Kidney (tissue), 13 donors: ENCODE measurements at regions not wholly inside any gene's neighbourhood (a gene's known extent, or its start where the extent isn't known, plus 50 kb on each side); places are given as distances from the start of the nearest gene placed in this dataset.

Experiments
- DNase-seq, 5 donors: peaks; one replicate each; pipeline ENCODE4 v3.0.0-alpha.2; 2013 to 2020
- FAIRE-seq: peaks from 2 replicates; lab custom pipeline; 2012; peaks lifted over from hg19 to GRCh38; lab: Jason Lieb, UNC
- H3K27ac ChIP-seq, 2 donors: one replicate each; pipeline ENCODE4 v1.7.0; 2013; ENCODE audit warnings: low read depth in 2 of 2, low read length in 2 of 2, inconsistent platforms in 1 of 2
- H3K27me3 ChIP-seq: one replicate; pipeline ENCODE4 v1.7.1; 2013; ENCODE audit warnings: low read length, inconsistent platforms; ENCODE audit not compliant: control insufficient read depth, insufficient read depth
- H3K36me3 ChIP-seq, 3 donors: one replicate each; pipeline versions ENCODE4 v1.7.0 to v1.7.1; 2013; ENCODE audit warnings: low read length in 3 of 3, control low read depth in 1 of 3, inconsistent platforms in 1 of 3; ENCODE audit not compliant: insufficient read depth in 3 of 3, control insufficient read depth in 2 of 3
- H3K4me1 ChIP-seq, 3 donors: one replicate each; pipeline versions ENCODE4 v1.7.0 to v1.7.1; 2013; ENCODE audit warnings: low read length in 3 of 3, inconsistent platforms in 1 of 3, low read depth in 1 of 3; ENCODE audit not compliant: control insufficient read depth in 2 of 3, insufficient read depth in 2 of 3
- H3K4me3 ChIP-seq, 3 donors: one replicate each; pipeline versions ENCODE4 v1.7.0 to v1.8.1; 2013; ENCODE audit warnings: low read length in 3 of 3, control low read depth in 1 of 3, inconsistent platforms in 1 of 3
- H3K9ac ChIP-seq, 3 donors: one replicate each; pipeline versions ENCODE4 v1.7.0 to v1.7.1; 2013; ENCODE audit warnings: low read length in 3 of 3, control low read depth in 1 of 3, inconsistent platforms in 1 of 3
- H3K9me3 ChIP-seq, 3 donors: one replicate each; pipeline versions ENCODE4 v1.7.0 to v1.7.1; 2013; ENCODE audit warnings: low read length in 3 of 3, control low read depth in 1 of 3, inconsistent platforms in 1 of 3; ENCODE audit not compliant: control insufficient read depth in 2 of 3, insufficient read depth in 1 of 3
- CTCF ChIP-seq: IDR thresholded peaks from 3 replicates; pipeline ENCODE4 v1.5.1; 2012; ENCODE audit warnings: mild to moderate bottlenecking, moderate library complexity, borderline replicate concordance; ENCODE audit not compliant: insufficient read depth; ENCODE audit errors: extremely low read depth
- intact Hi-C: fragments of 100-400 bp; cut with DNase I; formaldehyde crosslinking; loops from one replicate; pipeline ENCODE4 v1.11.1; 2022
- donor health status: control.
- donor health status: control.
- donor health status: control.
- donor health status: control.
- donor health status: control.
- donor health status: DM: yes; HTN: yes; CAD: no.
- donor health status: Normal renal cell carcinoma (clear cell type).

GRCh38 chr11:122280870-122281269 lies 164.9 kb upstream of the BLID start:
- DNase-seq = no peak
- Histone ChIP-seq H3K27me3 (no peaks in the 10 kb centered on the region), H3K9me3 (no peaks in the 10 kb centered on the region), H3K4me1 (no peaks in the 10 kb centered on the region), H3K9ac (no peak overlapping the region), H3K27ac (no peak overlapping the region), H3K36me3 (no peaks in the 10 kb centered on the region), H3K4me3 (no peak overlapping the region)
- no peak for FAIRE-seq
- intact Hi-C loops = no loop called here
- TF ChIP-seq CTCF = no peak

- DNase-seq (no peak), FAIRE-seq (no peak)
- Histone ChIP-seq H3K4me1 (no peaks in the 10 kb centered on the region), H3K27ac (no peak overlapping the region), H3K9ac (no peak overlapping the region), H3K4me3 (no peak overlapping the region), H3K27me3 (no peaks in the 10 kb centered on the region), H3K36me3 (peaks cover 0 to 2% (median 0%) of the 10 kb centered on the region in 3 donors), H3K9me3 (no peaks in the 10 kb centered on the region)
- TF ChIP-seq CTCF = no peak
- intact Hi-C loops = no loop called here
These were observed 163.2 kb upstream of the BLID start for GRCh38 chr11:122279194-122279593.

- Histone ChIP-seq H3K4me1 (no peaks in the 10 kb centered on the region), H3K27ac (no peak overlapping the region), H3K9ac (no peak overlapping the region), H3K36me3 (peaks cover 0 to 2% (median 0%) of the 10 kb centered on the region in 3 donors), H3K27me3 (no peaks in the 10 kb centered on the region), H3K9me3 (no peaks in the 10 kb centered on the region), H3K4me3 (no peak overlapping the region)
- TF ChIP-seq CTCF = no peak
- intact Hi-C loops = no loop called here
- FAIRE-seq (no peak), DNase-seq (no peak)
These were observed 161.5 kb upstream of the BLID start for GRCh38 chr11:122277493-122277892.

GRCh38 chr11:122276221-122276620 lies 160.2 kb upstream of the BLID start:
- intact Hi-C loops = no loop called here
- no peak for TF ChIP-seq CTCF
- DNase-seq (no peak), FAIRE-seq (no peak)
- Histone ChIP-seq H3K9me3 (no peaks in the 10 kb centered on the region), H3K36me3 (peaks cover 0 to 2% (median 0%) of the 10 kb centered on the region in 3 donors), H3K4me3 (no peak overlapping the region), H3K9ac (no peak overlapping the region), H3K4me1 (peaks cover 0 to 3% (median 0%) of the 10 kb centered on the region in 3 donors), H3K27me3 (no peaks in the 10 kb centered on the region), H3K27ac (no peak overlapping the region)
